ENCODE measurements at regions not wholly inside any gene's neighbourhood (a gene's known extent, or its start where the extent isn't known, plus 50 kb on each side); places are given as distances from the start of the nearest gene placed in this dataset.

- TF ChIP-seq POLR2A (conservative IDR thresholded peaks at IDR 0.05) = no peak
- no peak for TF ChIP-seq SRF (CRISPR knock-in tag; IDR thresholded peaks at IDR 0.05)
- TF ChIP-seq U2AF1 (optimal IDR thresholded peaks at IDR 0.05; ENCODE audit: low read depth, low read length) = no peak
- TF ChIP-seq JUND (IDR thresholded peaks at IDR 0.05; ENCODE audit: borderline replicate concordance, low read depth, low read length) = no peak
- TF ChIP-seq JUND (tag; IDR thresholded peaks at IDR 0.05; ENCODE audit: borderline replicate concordance, low read depth, low read length) = no peak
- TF ChIP-seq CBFB (CRISPR knock-in tag; IDR thresholded peaks at IDR 0.05) = no peak
- no peak for TF ChIP-seq ZBTB49 (CRISPR knock-in tag; IDR thresholded peaks at IDR 0.05; ENCODE audit: borderline replicate concordance)
- no peak for TF ChIP-seq ZBTB1 (CRISPR knock-in tag; IDR thresholded peaks at IDR 0.05; ENCODE audit: borderline replicate concordance, low read depth)
Measured at GRCh38 chr2:81234711-81235110, 930.2 kb upstream of the LRRTM1 start.
